DND-41 (cell line): ENCODE measurements at regions not wholly inside any gene's neighbourhood (a gene's known extent, or its start where the extent isn't known, plus 50 kb on each side); places are given as distances from the start of the nearest gene placed in this dataset.

ENCODE experiments used
- ATAC-seq: fragments of 200-7000 bp; cut with Tn5 transposase; 3 replicates; pipeline ENCODE4 v1.9.1; 2021; ENCODE audit warnings: low read depth; ENCODE audit not compliant: insufficient read depth
- DNase-seq: peaks from one replicate; pipeline ENCODE4 v3.0.0-alpha.2; 2020
- H2AFZ ChIP-seq: 2 replicates; pipeline ENCODE4 v1.6.0; 2012; ENCODE audit warnings: low read depth, low read length
- H3K27ac ChIP-seq: 2 replicates; pipeline ENCODE4 v1.5.1; 2012; ENCODE audit warnings: low read length, inconsistent platforms
- H3K27me3 ChIP-seq: fragments of 200-600 bp; sonication (generic); 2 replicates; pipeline ENCODE4 v1.6.0; 2012; ENCODE audit warnings: low read length, mild to moderate bottlenecking, inconsistent platforms; ENCODE audit not compliant: insufficient read depth, poor library complexity
- H3K36me3 ChIP-seq: 2 replicates; pipeline ENCODE4 v1.5.1; 2012; ENCODE audit warnings: low read length, inconsistent platforms; ENCODE audit not compliant: insufficient read depth
- H3K4me1 ChIP-seq: 2 replicates; pipeline ENCODE4 v1.5.1; 2012; ENCODE audit warnings: mild to moderate bottlenecking, low read length; ENCODE audit not compliant: insufficient read depth
- H3K4me2 ChIP-seq: 2 replicates; pipeline ENCODE4 v1.6.0; 2012; ENCODE audit warnings: mild to moderate bottlenecking, moderate library complexity, low read length, inconsistent platforms; ENCODE audit not compliant: insufficient read depth
- H3K4me3 ChIP-seq, 2 experiments: fragments of 200-600 bp in 1 of 2; shearing (Covaris generic) in 1 of 2; 2 replicates each; pipeline ENCODE4 v1.5.1; 2012 to 2016; ENCODE audit warnings: inconsistent platforms in 2 of 2, low read length in 2 of 2, mild to moderate bottlenecking in 2 of 2, low read depth in 1 of 2, moderate library complexity in 1 of 2
- H3K79me2 ChIP-seq: 2 replicates; pipeline ENCODE4 v1.6.0; 2012; ENCODE audit warnings: low read length, inconsistent platforms; ENCODE audit not compliant: insufficient read depth
- H3K9ac ChIP-seq: 2 replicates; pipeline ENCODE4 v1.6.0; 2012; ENCODE audit warnings: low read depth, mild to moderate bottlenecking, inconsistent platforms, low read length, moderate library complexity
- H3K9me3 ChIP-seq: 2 replicates; pipeline ENCODE4 v1.5.1; 2012; ENCODE audit warnings: low read length, moderate library complexity, mild to moderate bottlenecking, inconsistent platforms; ENCODE audit not compliant: insufficient read depth, severe bottlenecking
- H4K20me1 ChIP-seq: 2 replicates; pipeline ENCODE4 v1.6.0; 2012; ENCODE audit warnings: low read length; ENCODE audit not compliant: insufficient read depth
- EZH2 ChIP-seq: IDR thresholded peaks from 3 replicates; pipeline ENCODE4 v1.6.1; 2012; ENCODE audit warnings: borderline replicate concordance, low read depth, mild to moderate bottlenecking, moderate library complexity, low read length, inconsistent platforms; ENCODE audit not compliant: severe bottlenecking
- TF ChIP-seq, protein P1 (sequence below): IDR thresholded peaks from 2 replicates; pipeline ENCODE4 v1.5.1; 2012; ENCODE audit warnings: borderline replicate concordance, low read length, moderate library complexity, mild to moderate bottlenecking; ENCODE audit not compliant: poor library complexity, severe bottlenecking; ENCODE audit errors: extremely low read depth

DNA sequence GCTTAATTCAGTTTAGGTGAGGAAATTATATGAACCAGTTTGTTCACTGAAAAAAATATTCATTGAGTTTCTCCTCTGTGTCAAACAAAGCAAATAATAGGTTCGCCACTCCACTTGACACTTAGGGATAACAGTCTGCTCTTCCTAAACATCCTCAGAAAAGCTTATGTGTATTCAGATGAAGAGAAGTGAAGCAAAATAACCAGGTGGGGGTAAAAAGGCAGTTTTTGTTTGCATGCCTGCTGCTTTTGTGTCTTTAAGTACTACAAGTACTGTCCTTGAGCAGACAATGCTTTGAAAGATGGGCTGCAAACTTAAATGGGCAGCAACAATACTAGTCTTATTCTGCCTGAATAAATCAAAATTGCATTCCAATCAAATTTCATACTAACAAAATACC lies 910.7 kb upstream of the MDGA2 start:
- no peak for TF ChIP-seq EZH2
- TF ChIP-seq, protein P1, sequence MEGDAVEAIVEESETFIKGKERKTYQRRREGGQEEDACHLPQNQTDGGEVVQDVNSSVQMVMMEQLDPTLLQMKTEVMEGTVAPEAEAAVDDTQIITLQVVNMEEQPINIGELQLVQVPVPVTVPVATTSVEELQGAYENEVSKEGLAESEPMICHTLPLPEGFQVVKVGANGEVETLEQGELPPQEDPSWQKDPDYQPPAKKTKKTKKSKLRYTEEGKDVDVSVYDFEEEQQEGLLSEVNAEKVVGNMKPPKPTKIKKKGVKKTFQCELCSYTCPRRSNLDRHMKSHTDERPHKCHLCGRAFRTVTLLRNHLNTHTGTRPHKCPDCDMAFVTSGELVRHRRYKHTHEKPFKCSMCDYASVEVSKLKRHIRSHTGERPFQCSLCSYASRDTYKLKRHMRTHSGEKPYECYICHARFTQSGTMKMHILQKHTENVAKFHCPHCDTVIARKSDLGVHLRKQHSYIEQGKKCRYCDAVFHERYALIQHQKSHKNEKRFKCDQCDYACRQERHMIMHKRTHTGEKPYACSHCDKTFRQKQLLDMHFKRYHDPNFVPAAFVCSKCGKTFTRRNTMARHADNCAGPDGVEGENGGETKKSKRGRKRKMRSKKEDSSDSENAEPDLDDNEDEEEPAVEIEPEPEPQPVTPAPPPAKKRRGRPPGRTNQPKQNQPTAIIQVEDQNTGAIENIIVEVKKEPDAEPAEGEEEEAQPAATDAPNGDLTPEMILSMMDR = no peak
- H3K9ac ChIP-seq = no peak overlapping the region
- H3K9me3 ChIP-seq = no peaks in the 10 kb centered on the region
- H3K4me2 ChIP-seq = no peak overlapping the region
- H4K20me1 ChIP-seq = no peaks in the 10 kb centered on the region
- no peak overlapping the region for H3K4me3 ChIP-seq
- H3K4me1 ChIP-seq = no peaks in the 10 kb centered on the region
- DNase-seq (no peak), ATAC-seq (no peak)
- no peaks in the 10 kb centered on the region for H3K27me3 ChIP-seq
- no peaks in the 10 kb centered on the region for H3K79me2 ChIP-seq
- H2AFZ ChIP-seq = no peak overlapping the region
- H3K27ac ChIP-seq = no peak overlapping the region
- H3K36me3 ChIP-seq = no peaks in the 10 kb centered on the region

DNA sequence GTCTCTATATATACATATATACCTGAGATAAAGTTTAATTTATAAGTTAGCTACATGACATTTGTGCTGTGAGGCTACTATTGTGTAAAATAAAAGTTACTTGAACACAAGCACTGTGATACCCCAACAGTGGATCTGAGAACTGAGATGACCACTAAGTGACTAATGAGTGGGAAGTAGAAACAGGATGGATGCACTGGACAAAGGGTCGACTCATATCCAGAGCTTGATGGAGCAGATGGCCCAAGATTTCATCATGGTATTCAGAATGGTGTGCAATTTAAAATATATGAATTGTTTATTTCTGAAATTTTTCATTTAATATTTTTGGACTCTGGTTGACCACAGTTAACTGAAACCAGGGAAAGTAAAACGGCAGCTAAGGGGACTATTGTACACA lies 908.6 kb upstream of the MDGA2 start:
- Histone ChIP-seq H4K20me1 (no peaks in the 10 kb centered on the region), H3K36me3 (no peaks in the 10 kb centered on the region), H3K27ac (no peak overlapping the region), H3K9me3 (no peaks in the 10 kb centered on the region), H3K9ac (no peak overlapping the region), H3K4me3 (no peak overlapping the region), H3K27me3 (no peaks in the 10 kb centered on the region), H3K4me1 (no peaks in the 10 kb centered on the region), H3K79me2 (no peaks in the 10 kb centered on the region), H3K4me2 (no peak overlapping the region), H2AFZ (no peak overlapping the region)
- ATAC-seq (no peak), DNase-seq (no peak)
- TF ChIP-seq, protein P1 = no peak
- no peak for TF ChIP-seq EZH2

DNA sequence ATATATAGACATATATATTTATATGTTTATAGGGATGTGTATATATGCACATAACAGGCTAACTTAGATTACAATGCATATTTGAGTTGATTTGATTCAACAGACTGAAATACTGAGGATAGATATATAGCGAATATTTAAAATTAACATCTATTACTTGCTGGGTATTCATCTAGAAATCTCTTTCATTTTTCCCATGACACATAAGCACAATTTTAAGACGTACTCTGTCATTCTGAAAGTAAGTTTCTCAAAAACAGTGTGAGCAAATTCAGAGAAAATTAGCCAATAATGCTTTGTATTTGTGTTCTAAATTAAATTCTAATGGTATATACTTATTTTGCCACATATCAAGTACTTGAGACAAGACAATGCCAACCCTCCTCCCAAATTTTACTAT lies 907.5 kb upstream of the MDGA2 start:
- ATAC-seq (no peak), DNase-seq (no peak)
- Histone ChIP-seq H3K4me2 (no peak overlapping the region), H3K27ac (no peak overlapping the region), H3K27me3 (no peaks in the 10 kb centered on the region), H2AFZ (no peak overlapping the region), H3K79me2 (no peaks in the 10 kb centered on the region), H3K4me1 (no peaks in the 10 kb centered on the region), H3K4me3 (no peak overlapping the region), H4K20me1 (no peaks in the 10 kb centered on the region), H3K9ac (no peak overlapping the region), H3K36me3 (no peaks in the 10 kb centered on the region), H3K9me3 (no peaks in the 10 kb centered on the region)
- TF ChIP-seq EZH2 = no peak
- TF ChIP-seq, protein P1 = no peak

DNA sequence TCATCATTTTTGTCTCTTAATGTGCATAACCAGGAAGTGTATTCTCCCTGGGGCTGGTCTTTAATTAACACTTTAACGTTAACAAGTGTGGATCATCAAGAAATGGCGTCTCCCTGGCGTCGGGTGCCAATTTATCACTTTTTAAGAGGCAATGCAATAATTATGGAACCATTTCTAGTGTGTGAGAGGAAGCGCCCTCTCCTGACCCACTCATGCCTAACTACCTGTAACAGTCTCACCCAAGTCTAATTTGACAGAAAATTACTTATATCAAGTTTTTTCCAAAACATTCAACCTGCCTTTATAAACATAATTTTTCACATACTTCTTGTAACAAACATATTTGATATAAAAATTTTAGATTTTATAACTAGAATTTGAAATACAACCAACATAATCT lies 905.3 kb upstream of the MDGA2 start:
- Histone ChIP-seq H3K27ac (no peak overlapping the region), H3K79me2 (no peaks in the 10 kb centered on the region), H3K36me3 (no peaks in the 10 kb centered on the region), H3K4me3 (no peak overlapping the region), H2AFZ (no peak overlapping the region), H3K9ac (no peak overlapping the region), H3K4me1 (no peaks in the 10 kb centered on the region), H4K20me1 (no peaks in the 10 kb centered on the region), H3K4me2 (no peak overlapping the region), H3K9me3 (no peaks in the 10 kb centered on the region), H3K27me3 (no peaks in the 10 kb centered on the region)
- no peak for DNase-seq
- TF ChIP-seq, protein P1 = no peak
- no peak for TF ChIP-seq EZH2
- ATAC-seq = no peak
